NCI-H1092 (cell line): ENCODE measurements at regions not wholly inside any gene's neighbourhood (a gene's known extent, or its start where the extent isn't known, plus 50 kb on each side); places are given as distances from the start of the nearest gene placed in this dataset.

Experiments used
- DNase-seq: peaks from one replicate; lab custom pipeline; 2025; lab: John Stamatoyannopoulos, UW

DNA sequence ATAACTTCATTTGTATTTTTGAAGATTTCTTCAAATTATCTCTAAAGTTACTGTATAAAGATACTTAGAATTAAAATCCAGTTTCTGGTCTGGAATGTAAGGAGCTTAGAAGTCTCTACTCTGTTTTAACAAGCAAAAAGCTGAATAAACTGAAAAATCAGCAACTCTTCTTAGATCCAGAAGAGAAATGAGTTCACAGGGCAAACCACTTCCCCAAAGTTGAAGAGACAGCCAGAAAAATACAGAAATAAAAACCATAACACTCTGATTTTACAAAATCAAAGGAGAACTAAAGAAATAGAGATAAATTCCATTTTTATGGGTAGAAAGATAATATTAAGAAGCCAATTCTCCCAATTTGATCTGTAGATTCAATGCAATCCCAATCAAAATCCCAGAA lies 1166.8 kb downstream of the ADGRL3 start:
- no peak for DNase-seq

DNA sequence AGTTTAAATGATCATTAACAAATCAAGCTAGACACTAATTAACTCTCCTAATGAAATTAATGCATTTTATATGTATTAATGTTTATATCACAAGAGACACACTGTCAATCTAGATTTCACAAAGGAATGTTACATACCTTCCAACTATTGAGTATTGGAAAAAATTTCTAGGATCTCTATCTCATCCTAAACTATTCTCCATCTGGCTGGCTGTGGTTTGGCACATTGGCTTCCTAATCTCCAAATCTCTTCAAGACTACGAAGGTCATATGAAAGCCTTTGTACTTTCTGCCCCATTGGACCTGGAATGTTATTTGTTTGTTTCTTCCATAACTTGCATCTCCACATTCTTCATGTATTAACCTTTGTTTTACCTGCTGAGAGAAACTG lies 1160.0 kb downstream of the ADGRL3 start:
- no peak for DNase-seq

DNA sequence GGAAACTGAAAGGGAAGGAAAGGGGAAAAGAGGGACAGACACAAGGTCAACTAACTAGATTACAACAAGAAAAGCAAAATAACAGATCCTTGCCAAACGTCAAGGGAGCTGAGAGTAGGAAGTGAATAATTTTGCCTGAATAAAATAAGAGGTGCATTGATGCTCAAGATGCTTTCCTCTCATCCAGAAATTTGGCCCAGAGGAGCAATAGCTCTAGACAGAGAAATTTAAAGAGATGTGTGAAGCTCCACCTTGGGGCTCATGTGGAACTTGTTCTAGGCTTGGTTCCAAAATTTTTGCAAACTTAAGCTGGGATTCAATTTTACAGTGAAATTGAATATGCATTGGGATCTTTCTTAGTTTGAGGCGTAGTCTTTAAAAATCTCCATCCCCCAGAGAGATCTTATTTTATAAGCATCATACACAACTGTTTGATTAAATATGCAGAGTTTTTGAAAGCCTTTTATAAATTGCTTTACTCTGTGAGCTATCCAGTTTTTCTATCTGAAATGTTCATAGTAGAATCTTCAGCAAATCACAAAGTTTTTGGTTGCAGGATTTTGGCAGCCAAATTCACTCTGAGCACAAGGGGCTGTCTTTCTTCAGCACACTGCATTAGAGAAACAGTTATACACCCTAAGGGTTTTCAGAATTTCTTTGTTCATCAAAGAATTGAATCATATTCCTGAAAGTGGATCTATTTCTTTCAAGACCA lies 1159.5 kb downstream of the ADGRL3 start:
- no peak for DNase-seq

DNA sequence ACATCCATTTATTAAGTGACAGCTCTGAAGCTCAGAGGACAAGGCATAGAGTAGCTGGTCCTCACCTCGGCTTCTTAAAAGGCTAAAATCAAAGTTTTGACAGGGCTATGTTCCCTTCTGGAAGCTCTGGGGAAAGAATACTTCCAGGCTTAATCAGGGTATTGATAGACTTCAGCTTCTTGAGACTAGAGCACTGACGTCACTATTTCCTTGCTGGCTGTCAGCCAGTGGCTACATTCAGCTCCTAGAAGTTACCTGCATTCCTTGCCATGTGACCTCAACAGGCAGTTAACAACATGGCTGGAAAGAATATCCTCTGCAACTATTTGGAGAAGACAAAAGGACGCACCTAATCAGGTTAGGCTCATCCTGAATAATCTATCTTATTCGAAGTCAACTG lies 1144.8 kb downstream of the ADGRL3 start:
- DNase-seq, result no peak

DNA sequence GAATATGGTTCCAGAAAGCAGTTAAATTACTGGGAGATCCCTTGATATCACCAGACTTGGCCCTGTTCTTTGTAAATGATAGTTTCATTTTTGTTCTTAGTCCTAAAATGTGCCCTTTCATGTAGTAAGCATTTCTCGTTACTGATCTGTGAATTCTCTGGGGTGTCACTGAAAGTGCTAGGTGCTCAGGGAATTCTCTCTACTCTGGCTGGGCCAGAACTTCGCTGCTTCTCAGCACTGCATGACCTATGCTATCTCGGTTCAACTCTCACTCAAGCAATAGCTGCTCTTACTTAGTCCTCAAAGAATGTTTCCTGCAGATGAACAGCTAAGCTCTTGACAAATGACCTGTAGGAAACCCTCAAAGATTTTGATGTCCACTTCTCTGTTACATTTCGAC lies 1144.3 kb downstream of the ADGRL3 start:
- no peak for DNase-seq

DNA sequence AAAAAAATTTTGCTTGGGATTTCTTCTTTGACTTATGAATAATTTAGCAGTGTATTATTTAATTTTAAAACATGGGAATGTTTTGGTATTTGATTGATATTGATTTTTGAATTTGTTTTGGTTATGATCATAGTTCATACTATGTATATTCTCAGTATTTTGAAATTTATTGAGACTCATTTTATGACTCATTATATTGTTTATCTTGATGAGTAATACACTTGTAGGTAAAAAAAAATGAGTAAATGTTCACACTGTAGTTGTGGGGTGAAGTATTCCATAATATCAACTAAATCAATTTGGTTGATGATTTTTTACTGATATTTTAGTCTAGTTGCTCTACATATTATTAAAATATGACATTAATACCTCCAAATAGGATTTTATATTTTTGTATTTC lies 1142.2 kb downstream of the ADGRL3 start:
- no peak for DNase-seq

DNA sequence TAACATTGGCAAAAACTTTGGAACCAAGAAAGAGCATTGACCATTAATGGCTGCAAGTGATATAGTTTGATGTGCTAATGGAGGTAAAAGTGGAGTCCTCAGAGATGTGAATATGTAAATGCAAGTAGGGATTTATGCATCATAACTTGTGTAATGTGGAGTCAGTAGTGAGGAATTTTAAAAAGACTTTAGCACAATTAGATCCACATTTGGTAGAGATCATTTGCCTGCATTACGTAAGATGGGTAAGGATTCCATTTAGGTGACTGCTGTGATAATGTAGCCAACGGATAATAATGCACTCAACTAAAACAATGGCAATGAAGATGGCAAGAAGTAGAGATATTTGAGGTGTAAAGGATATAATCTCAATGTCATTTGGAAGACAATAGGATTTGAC lies 1128.4 kb downstream of the ADGRL3 start:
- no peak for DNase-seq

DNA sequence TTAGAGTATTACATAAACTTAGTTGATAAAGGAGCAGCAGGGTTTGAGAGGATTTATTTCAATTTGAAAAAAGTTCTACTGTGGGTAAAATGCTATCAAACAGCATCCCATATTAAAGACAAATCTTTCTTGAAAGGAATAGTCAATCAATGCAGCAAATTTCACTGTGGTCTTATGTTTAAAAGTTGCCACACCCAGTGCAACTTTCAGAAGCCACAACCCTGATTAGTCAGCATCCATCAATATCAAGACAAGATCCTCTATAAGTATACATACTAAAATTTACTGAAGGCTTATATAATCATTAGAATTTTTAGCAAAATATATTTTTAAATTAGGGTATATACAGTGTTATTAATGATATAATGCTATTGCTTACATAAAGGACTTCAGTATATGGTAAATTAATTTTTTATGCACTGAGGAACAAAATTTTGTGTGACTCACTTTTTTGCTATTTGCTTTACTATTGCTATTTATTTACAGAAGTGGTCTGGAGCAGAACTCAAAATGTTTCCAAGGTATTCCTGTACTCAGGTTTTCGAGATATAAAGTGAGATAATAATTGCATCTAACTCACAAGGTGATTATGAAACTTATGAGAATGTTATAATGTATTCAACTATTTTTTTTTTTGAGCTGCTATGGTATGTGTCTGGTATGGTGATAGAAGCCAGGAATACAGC lies 1127.6 kb downstream of the ADGRL3 start:
- no peak for DNase-seq

DNA sequence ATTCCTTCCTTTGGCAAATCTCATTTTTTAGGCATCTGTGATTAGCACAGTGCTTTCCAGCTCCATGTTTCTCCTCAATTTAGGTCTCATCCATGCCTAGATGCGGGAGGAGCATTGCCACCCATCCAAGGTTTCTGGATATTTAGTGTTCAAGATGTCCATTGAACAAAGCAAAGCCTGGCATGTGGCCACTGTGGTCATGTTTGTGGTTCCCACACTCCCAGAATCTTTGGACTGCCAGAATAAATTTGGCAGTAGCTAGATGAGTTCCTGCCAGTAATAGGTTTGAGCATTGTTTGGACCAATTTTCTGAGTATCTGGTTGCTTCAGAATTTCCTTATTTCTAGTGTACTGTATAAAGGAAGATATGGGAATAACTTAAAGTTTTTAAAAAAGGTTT lies 1124.1 kb downstream of the ADGRL3 start:
- no peak for DNase-seq

DNA sequence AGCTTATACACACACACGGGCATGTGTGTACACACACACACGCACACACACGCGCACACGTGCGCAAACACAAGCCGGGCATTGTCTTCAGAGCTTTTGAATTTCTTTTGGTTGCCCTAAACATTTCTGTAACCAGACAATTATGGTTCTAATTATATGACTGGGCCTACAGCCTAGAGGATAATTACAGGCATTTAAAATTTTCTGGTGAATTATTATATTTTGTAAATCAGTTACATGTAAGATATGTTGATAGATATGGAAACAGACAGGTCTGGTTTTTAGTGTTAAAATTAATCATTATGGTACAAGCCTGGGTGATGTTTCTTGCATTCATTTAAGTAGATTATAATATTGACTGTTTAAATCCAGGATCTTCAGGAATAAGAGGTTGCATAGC lies 1120.5 kb downstream of the ADGRL3 start:
- DNase-seq, result no peak

DNA sequence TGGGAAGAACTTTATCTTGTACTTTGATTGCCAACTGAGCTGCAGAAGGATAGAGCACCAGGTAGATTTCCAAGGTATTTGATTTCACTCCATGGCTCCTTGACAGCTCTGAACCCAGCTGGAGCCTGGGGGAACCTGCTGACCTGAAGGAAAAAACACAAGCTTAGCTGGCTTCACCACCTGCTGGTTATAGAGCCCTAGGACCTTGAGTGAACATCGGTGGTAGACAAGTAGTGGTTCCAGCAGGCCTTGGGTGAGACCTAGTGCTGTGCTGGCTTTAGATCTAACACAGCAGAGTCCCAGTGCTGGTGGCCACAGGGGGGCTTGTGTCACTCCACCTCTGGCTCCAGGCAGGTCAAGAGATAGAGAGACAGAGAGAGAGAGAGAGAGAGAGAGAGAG lies 1102.6 kb downstream of the ADGRL3 start:
- DNase-seq, result no peak

DNA sequence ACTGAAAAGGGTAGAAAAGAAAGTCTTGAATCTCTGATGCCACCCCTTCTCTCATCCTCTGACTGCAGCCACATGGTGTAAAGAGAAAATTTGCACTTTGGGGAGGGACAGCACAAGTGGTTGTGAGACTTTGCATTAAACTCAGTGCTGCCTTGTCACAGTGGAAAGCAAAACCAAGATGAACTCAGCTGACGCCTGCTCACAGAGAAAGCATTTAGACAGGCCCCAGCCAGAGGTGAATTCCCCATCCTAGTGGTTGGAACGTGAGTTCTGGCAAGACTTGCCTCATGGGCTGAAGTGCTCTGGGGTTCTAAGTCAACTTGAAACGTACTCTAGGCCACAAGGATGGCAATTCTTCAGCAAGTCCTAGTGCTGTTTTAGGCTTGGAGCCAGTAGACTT lies 1101.4 kb downstream of the ADGRL3 start:
- DNase-seq, result no peak

DNA sequence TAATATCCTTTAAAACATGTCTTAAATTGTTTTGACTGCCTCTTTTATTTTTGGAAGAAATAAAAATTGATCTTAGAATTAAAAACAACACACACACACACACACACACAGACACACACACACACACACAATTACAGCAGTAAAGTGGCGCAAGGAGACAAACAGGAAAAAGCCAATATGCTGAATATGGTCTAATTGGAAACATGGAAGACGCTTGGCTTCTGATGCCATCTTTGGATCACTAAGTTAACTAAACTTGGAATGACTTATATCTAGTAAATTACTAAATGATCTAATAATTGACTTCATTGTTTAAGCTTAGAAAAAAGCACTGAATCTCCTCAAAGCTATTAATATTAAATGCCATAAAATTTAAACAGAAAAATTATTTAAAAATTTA lies 1093.4 kb downstream of the ADGRL3 start:
- no peak for DNase-seq

DNA sequence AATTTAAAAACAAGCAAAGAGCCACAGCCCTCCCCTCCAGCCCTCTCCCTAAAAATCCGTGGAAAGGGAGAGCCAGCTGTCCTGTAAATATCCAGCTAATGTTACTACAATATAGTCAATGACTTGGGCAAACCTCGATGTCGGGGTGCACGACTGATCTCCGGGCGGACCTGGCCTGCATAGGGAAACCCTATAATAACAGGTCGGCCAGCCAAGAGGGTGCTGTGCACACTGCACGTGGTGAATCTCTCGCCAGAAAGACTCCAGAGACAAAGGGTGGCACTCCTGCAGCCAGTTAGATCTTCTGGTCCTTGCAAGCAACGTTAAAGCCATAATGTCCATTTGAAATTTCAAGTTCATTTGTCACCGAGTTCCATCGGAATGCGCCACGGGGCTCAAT lies 1092.8 kb downstream of the ADGRL3 start:
- no peak for DNase-seq

DNA sequence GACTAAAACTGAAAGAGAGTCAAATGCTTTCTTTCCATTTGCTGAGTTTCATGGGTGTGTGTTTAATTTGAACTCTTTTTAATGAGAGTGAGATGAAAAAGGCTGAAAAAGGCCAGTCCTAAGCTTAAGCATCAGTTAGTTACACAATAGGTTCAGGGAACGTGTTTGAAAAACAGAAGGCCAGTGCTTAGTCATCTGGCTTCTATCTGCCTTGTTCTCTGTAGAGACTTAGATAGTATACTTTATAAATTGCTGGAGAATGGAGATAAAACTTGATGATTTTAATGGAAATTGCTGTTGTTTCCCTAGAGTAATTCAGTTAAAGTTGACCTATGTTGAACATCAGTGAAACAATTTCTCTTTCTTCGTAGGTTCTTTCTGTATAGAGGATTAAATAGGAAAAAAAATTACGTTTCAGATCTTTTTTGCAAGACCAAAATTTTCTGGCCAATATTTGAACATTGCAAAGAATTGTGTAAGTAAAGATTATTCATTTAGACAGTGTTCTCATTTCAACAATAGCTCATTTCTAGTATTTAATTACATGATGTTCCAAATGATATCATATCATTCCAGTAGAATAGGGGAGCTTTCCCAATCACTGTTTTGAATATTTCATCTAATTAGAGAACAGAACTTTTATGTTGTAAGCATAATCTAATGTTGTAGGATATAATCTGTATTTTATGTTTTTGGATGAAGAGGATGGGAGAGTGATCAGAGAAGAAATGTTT lies 1088.8 kb downstream of the ADGRL3 start:
- no peak for DNase-seq

DNA sequence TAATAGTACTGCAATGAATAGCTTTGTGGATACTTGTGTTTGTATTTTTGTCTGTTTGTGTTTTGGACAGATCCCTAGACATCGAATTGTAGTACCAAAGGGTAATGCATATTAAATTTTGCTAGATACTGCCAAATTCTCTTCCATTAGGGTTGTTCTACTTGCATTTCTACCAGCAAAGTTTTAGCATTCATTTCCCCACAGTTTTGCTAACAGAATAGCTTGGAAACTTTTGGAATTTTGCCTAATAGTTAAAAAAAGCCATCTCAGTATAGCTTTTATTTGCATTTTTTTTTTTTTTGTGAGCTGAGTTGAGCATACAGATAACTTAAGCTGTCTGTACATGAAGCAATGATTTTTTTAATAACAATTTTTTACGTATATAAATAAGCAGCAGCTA lies 1084.9 kb downstream of the ADGRL3 start:
- no peak for DNase-seq

DNA sequence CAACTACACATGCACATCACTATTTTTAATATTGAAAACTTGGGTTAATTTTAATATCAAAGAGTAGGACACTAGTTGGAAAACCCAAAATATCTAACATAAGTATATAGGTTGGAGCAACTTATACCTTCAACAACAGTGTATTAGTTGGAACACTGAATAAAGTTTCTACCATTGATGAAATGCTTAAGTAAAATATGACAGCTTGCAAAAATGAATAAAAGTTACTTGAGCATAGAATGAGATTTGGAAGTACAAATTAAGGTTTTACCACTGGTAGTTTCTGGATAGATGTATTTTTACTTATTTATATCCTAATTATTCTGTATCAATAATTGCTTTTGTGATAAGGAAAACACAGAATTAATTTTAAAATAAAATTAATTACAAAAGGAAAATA lies 1079.6 kb downstream of the ADGRL3 start:
- DNase-seq, result no peak

DNA sequence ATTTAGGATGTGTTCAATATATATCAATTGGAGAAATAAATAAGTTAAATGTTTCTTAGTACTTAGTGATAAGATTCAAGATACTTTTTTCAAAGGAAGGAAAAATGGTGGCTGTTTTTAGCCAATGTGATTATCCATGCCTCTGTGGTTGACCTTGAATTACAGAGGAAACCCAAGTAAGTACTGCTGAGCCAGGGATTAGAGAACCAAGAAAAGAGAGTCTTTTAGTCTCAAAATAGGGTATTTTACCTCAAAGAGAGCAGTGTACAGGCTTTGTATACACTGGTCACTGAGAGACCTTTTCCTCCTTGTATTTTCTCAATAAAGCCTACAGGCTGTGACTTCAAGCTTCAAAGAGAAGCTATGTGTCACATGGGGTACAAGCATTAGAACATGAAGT lies 1075.3 kb downstream of the ADGRL3 start:
- DNase-seq, result no peak

DNA sequence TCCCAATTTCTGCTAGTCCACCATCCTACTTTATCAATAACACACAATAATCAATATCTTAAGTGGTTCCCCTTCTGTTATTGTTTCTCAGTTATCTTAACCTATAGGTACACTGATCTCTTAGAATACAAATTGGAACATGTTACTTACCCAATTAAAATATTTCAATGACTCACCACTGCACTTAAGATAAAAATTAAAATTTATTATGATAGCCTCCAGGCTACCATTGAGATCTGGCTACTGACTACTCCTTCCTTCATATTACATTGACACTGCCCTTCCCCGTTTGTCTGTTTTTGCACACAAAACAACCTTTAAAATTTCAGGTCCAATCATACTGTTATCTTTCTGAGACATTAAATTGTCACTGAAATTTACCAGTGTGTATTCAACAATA lies 1074.7 kb downstream of the ADGRL3 start:
- DNase-seq, result no peak

DNA sequence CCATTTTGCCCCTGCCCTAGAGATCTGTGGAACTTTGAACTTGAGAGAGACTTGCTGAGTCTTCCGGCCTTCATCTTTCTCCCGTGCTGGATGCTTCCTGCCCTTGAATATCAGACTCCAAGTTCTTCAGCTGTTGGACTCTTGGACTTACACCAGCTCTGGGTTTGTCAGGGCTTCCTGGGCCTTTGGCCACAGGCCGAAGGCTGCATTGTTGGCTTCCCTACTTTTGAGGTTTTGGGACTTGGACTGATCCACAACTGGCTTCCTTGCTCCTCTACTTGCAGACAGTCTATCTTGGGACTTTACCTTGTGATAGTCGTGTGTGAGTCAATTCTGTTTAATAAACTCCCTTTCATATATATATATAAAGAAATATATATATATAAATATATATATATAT lies 1071.0 kb downstream of the ADGRL3 start:
- no peak for DNase-seq

DNA sequence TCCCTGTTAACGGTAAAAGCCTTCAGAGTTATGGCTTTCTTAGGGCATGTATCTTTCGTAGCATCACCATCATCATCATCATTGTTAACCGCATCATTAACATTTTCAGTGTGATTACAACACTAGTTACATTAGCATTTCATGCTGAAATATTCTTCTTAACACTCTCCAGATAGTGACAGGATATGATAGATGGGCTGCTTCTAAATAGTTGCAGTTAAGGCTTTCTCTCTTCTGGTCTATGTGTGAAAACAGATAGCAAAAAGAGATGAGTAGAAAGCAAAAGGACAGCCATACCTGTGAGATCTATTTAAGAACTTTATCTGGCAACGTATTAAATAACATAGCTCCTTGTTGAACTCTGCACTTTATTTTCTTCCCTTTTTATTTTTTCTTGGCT lies 1069.8 kb downstream of the ADGRL3 start:
- no peak for DNase-seq

DNA sequence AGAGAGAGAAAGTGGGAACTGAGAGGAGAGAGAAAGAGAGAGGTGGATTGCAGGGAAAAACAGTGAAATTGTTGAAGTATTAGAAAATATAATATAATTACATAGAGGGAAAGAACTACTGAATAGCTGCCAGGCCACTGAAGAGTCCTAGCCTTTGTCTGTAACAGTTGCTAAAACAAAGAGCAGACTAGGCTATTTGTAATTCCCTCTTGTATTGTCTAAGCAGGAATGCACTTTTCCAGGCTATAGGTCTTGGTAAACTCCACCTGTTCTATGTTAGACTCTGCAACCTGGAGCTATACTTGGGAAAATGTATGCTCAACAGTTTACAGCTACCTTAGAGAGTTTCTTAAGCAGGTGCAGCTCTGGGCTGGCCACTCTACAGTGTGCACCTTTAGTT lies 1063.3 kb downstream of the ADGRL3 start:
- no peak for DNase-seq

DNA sequence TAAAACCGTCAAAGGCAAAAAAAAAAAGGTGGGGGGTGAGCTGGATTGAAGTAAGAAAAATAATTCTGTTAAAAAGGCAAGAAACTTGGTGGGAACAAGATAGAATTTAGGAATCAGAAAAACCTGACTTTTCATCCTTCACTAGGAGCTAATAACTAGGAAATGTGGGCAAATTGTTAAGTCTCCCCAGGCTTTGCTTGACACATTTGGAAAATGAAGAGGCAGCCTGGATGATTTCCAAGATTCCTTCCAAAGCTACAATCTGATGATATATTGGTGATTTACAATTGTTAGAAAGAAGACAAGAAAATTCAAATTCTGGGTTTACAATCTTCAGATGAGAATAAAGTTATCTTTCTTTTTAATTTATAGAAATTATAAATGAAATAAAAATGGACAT lies 1062.5 kb downstream of the ADGRL3 start:
- no peak for DNase-seq
